ENCODE measurements at regions not wholly inside any gene's neighbourhood (a gene's known extent, or its start where the extent isn't known, plus 50 kb on each side); places are given as distances from the start of the nearest gene placed in this dataset.
A peak's percentile ranks its signal among the peaks of the same experiment; 100 is the strongest.

DNA sequence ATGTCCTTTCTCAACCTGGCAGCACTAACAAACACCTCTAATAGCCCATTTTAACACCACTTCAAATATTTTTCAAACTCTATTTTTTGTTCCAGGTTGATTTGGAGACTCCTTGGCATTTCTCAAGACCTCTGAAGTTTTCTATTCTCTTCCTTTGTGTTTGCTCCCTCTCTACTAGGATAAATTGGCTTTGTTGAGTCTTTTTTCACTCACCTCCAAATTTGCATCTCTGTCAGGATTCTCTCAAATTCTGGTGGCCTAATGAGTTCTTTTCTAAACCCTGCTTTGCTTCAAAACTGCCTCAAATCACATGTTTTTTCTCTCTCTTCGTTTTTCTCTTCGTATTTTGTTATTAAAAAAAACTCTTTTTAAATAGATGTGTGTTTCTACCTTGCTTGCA is 582.2 kb upstream of the ADGRL4 start:
- DNase-seq (ENCODE audit: low spot score) = no peak
- H3K9me2 ChIP-seq (ENCODE audit: insufficient read depth, low read length) = no peaks in the 10 kb centered on the region
- no peaks in the 10 kb centered on the region for H3K36me3 ChIP-seq (ENCODE audit: insufficient read depth, low read length)
- no peaks in the 10 kb centered on the region for H4K20me1 ChIP-seq (ENCODE audit: insufficient read depth, low read length)
- no peaks in the 10 kb centered on the region for H3K4me1 ChIP-seq (ENCODE audit: insufficient read depth, low read length, poor library complexity, severe bottlenecking)
- 0 out of 2 replicates have a peak overlapping the region, but pooled peaks have one; percentile 2 for H3K4me2 ChIP-seq (ENCODE audit: low read length)
- H3K4me3 ChIP-seq (ENCODE audit: low read depth, low read length, poor library complexity, severe bottlenecking) = no peak overlapping the region
- no TSS peak for BruUV-seq (replicated peaks)
- H2AFZ ChIP-seq (ENCODE audit: low read length) = peak overlapping the region; percentile 70
- ChIA-PET POLR2A (no interaction called here), CTCF (ENCODE audit: unreplicated experiment) (no interaction called here)
- intact Hi-C loops (cut with micrococcal nuclease; ENCODE audit: unreplicated experiment) = no loop called here
- no peak overlapping the region for H3K27ac ChIP-seq (ENCODE audit: low read depth, low read length, poor library complexity, severe bottlenecking)
- no peaks in the 10 kb centered on the region for H3K79me2 ChIP-seq (ENCODE audit: insufficient read depth, low read depth, low read length)
- H3K9me3 ChIP-seq (ENCODE audit: low read length) = peaks cover 6% of the 10 kb centered on the region; the same call in 1 of the 2 replicates
- TF ChIP-seq, protein P1, sequence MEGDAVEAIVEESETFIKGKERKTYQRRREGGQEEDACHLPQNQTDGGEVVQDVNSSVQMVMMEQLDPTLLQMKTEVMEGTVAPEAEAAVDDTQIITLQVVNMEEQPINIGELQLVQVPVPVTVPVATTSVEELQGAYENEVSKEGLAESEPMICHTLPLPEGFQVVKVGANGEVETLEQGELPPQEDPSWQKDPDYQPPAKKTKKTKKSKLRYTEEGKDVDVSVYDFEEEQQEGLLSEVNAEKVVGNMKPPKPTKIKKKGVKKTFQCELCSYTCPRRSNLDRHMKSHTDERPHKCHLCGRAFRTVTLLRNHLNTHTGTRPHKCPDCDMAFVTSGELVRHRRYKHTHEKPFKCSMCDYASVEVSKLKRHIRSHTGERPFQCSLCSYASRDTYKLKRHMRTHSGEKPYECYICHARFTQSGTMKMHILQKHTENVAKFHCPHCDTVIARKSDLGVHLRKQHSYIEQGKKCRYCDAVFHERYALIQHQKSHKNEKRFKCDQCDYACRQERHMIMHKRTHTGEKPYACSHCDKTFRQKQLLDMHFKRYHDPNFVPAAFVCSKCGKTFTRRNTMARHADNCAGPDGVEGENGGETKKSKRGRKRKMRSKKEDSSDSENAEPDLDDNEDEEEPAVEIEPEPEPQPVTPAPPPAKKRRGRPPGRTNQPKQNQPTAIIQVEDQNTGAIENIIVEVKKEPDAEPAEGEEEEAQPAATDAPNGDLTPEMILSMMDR (conservative IDR thresholded peaks at IDR 0.05; ENCODE audit: low read length) = no peak
- no peak for TF ChIP-seq EZH2phosphoT487 (IDR thresholded peaks at IDR 0.05; ENCODE audit: borderline replicate concordance, low read depth, low read length)

DNA sequence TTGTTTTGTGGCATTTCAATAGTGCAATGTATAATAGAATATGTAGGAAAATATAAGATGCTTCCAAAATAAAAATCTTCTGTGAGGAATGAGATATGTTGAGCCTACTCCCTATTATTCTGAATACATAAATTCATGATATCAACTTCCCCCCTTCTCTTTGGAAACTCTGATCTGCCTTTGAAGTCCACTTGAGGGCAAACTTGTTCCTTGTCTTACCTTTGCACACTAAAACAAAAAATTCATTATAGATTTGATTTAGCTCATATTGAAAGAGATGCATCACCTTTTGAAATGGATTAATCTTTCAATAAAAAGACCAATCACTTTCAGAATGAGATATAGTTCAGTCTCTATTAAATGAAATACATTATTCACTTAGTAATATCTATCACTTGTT is 580.7 kb upstream of the ADGRL4 start:
- Histone ChIP-seq H3K4me3 (ENCODE audit: low read depth, low read length, poor library complexity, severe bottlenecking) (no peak overlapping the region), H3K36me3 (ENCODE audit: insufficient read depth, low read length) (no peaks in the 10 kb centered on the region), H3K79me2 (ENCODE audit: insufficient read depth, low read depth, low read length) (no peaks in the 10 kb centered on the region), H3K9me2 (ENCODE audit: insufficient read depth, low read length) (no peaks in the 10 kb centered on the region), H4K20me1 (ENCODE audit: insufficient read depth, low read length) (no peaks in the 10 kb centered on the region), H2AFZ (ENCODE audit: low read length) (no peak overlapping the region), H3K4me2 (ENCODE audit: low read length) (no peak overlapping the region), H3K4me1 (ENCODE audit: insufficient read depth, low read length, poor library complexity, severe bottlenecking) (no peaks in the 10 kb centered on the region), H3K27ac (ENCODE audit: low read depth, low read length, poor library complexity, severe bottlenecking) (no peak overlapping the region), H3K9me3 (ENCODE audit: low read length) (peaks cover 11% of the 10 kb centered on the region; the same call in 1 of the 2 replicates)
- no peak for DNase-seq (ENCODE audit: low spot score)
- POLR2A ChIA-PET = interaction anchor here (0.9 kb wide), 1 partner anchor 17 kb away, joined by 3 read pairs; no protein-coding TSS in a partner anchor
- intact Hi-C loops (cut with micrococcal nuclease; ENCODE audit: unreplicated experiment) = no loop called here
- no peak for TF ChIP-seq EZH2phosphoT487 (IDR thresholded peaks at IDR 0.05; ENCODE audit: borderline replicate concordance, low read depth, low read length)
- TF ChIP-seq, protein P1 (conservative IDR thresholded peaks at IDR 0.05; ENCODE audit: low read length) = no peak
- CTCF ChIA-PET (ENCODE audit: unreplicated experiment) = no interaction called here
- no TSS peak for BruUV-seq (replicated peaks)

DNA sequence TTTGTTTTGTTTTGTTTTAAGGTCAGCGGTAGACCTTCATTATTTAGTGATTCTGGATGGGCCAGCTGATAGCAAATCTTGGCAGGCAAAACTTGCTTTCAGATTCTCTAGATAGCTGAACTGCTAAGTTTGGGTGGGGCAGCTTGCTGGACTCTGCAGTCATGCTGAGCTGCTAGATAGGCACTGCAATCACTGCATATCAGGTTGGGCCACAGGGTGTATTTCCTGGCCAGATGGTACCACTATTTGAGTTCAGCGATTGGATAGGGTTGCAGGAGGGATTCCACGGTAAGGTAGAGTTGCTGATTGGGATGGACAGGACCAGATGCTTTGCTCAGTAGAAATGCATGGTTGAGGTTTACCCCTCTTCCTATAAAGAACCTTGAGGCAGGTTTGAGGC is 579.3 kb upstream of the ADGRL4 start:
- Histone ChIP-seq H4K20me1 (ENCODE audit: insufficient read depth, low read length) (no peaks in the 10 kb centered on the region), H2AFZ (ENCODE audit: low read length) (no peak overlapping the region), H3K79me2 (ENCODE audit: insufficient read depth, low read depth, low read length) (no peaks in the 10 kb centered on the region), H3K36me3 (ENCODE audit: insufficient read depth, low read length) (no peaks in the 10 kb centered on the region), H3K9me3 (ENCODE audit: low read length) (peaks cover 11% of the 10 kb centered on the region; the same call in 1 of the 2 replicates), H3K4me2 (ENCODE audit: low read length) (no peak overlapping the region), H3K4me1 (ENCODE audit: insufficient read depth, low read length, poor library complexity, severe bottlenecking) (no peaks in the 10 kb centered on the region), H3K27ac (ENCODE audit: low read depth, low read length, poor library complexity, severe bottlenecking) (no peak overlapping the region), H3K9me2 (ENCODE audit: insufficient read depth, low read length) (no peaks in the 10 kb centered on the region), H3K4me3 (ENCODE audit: low read depth, low read length, poor library complexity, severe bottlenecking) (no peak overlapping the region)
- no peak for DNase-seq (ENCODE audit: low spot score)
- no TSS peak for BruUV-seq (replicated peaks)
- intact Hi-C loops (cut with micrococcal nuclease; ENCODE audit: unreplicated experiment) = no loop called here
- POLR2A ChIA-PET = interaction anchor here (0.6 to 0.7 kb wide), 2 partner anchors 25 to 1095 kb away, joined by 3 read pairs; no protein-coding TSS in a partner anchor
- TF ChIP-seq EZH2phosphoT487 (IDR thresholded peaks at IDR 0.05; ENCODE audit: borderline replicate concordance, low read depth, low read length) = no peak
- TF ChIP-seq, protein P1 (conservative IDR thresholded peaks at IDR 0.05; ENCODE audit: low read length) = no peak
- CTCF ChIA-PET (ENCODE audit: unreplicated experiment) = no interaction called here
